Colonic mucosa (tissue), 4 donors: ENCODE measurements at regions not wholly inside any gene's neighbourhood (a gene's known extent, or its start where the extent isn't known, plus 50 kb on each side); places are given as distances from the start of the nearest gene placed in this dataset.

ENCODE experiments used
- DNase-seq: peaks from one replicate; pipeline ENCODE4 v3.0.0-alpha.2; 2020
- H3K27ac ChIP-seq: fragments of 200-600 bp; one replicate; pipeline ENCODE4 v1.8.0; 2021
- H3K27me3 ChIP-seq: fragments of 200-600 bp; one replicate; pipeline ENCODE4 v1.8.0; 2021
- H3K36me3 ChIP-seq: fragments of 200-600 bp; one replicate; pipeline ENCODE4 v1.8.0; 2021
- H3K4me1 ChIP-seq: fragments of 200-600 bp; one replicate; pipeline ENCODE4 v1.8.0; 2021; ENCODE audit warnings: mild to moderate bottlenecking
- H3K4me3 ChIP-seq: fragments of 200-600 bp; one replicate; pipeline ENCODE4 v1.8.0; 2021
- H3K9ac ChIP-seq, 2 donors: one replicate each; pipeline ENCODE4 v1.7.0; 2013; ENCODE audit warnings: control low read depth in 2 of 2, low read depth in 2 of 2, low read length in 2 of 2
- H3K9me3 ChIP-seq: fragments of 200-600 bp; one replicate; pipeline ENCODE4 v1.8.0; 2021
- intact Hi-C: fragments of 100-400 bp; cut with DNase I; formaldehyde crosslinking; loops from one replicate; pipeline ENCODE4 v1.14.1; 2022
- TF ChIP-seq, protein P1 (sequence below): fragments of 200-600 bp; IDR thresholded peaks from one replicate; pipeline ENCODE4 v1.8.0; 2022; ENCODE audit warnings: antibody characterized with exemption, mild to moderate bottlenecking
- donor health status: healthy.
- donor health status: DM: no; HTN: no; CAD: no.
- donor health status: DM: no; HTN: no; CAD: no.

- TF ChIP-seq, protein P1, sequence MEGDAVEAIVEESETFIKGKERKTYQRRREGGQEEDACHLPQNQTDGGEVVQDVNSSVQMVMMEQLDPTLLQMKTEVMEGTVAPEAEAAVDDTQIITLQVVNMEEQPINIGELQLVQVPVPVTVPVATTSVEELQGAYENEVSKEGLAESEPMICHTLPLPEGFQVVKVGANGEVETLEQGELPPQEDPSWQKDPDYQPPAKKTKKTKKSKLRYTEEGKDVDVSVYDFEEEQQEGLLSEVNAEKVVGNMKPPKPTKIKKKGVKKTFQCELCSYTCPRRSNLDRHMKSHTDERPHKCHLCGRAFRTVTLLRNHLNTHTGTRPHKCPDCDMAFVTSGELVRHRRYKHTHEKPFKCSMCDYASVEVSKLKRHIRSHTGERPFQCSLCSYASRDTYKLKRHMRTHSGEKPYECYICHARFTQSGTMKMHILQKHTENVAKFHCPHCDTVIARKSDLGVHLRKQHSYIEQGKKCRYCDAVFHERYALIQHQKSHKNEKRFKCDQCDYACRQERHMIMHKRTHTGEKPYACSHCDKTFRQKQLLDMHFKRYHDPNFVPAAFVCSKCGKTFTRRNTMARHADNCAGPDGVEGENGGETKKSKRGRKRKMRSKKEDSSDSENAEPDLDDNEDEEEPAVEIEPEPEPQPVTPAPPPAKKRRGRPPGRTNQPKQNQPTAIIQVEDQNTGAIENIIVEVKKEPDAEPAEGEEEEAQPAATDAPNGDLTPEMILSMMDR = no peak
- no peak overlapping the region for H3K9ac ChIP-seq
- H3K36me3 ChIP-seq = no peaks in the 10 kb centered on the region
- no peaks in the 10 kb centered on the region for H3K9me3 ChIP-seq
- H3K4me1 ChIP-seq = no peaks in the 10 kb centered on the region
- H3K27me3 ChIP-seq = no peaks in the 10 kb centered on the region
- intact Hi-C loops = no loop called here
- no peak overlapping the region for H3K4me3 ChIP-seq
- no peak for DNase-seq
- no peak overlapping the region for H3K27ac ChIP-seq
These were observed 474.0 kb downstream of the MIAT start for GRCh38 chr22:27131346-27131745.

- Histone ChIP-seq H3K9ac (no peak overlapping the region), H3K27ac (no peak overlapping the region), H3K36me3 (no peaks in the 10 kb centered on the region), H3K9me3 (no peaks in the 10 kb centered on the region), H3K4me1 (no peaks in the 10 kb centered on the region), H3K27me3 (no peaks in the 10 kb centered on the region), H3K4me3 (no peak overlapping the region)
- intact Hi-C loops = no loop called here
- TF ChIP-seq, protein P1 = no peak
- DNase-seq = no peak
These were observed 475.0 kb downstream of the MIAT start for GRCh38 chr22:27132400-27132799.

DNA sequence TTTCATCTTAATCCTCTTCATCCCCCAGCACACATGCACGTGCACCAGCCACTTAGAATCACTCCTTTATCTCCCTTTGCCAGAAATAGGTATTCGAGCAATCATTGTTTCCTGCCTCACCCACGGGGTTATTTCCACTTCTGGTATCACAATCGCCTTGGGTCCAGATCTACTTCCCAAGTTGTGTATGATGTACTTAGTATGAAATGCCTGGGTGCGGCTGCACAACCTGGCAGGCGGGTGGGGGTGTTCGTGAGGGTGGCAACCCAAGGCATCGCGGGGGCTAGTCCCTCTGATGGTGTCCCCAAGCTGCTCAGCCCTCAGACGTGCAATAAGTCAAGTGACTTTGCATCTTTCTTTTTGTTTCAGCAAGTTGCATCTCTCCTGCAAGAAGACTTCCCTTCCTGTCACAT, 475.6 kb downstream of the MIAT start:
- TF ChIP-seq, protein P1 = no peak
- no peaks in the 10 kb centered on the region for H3K27me3 ChIP-seq
- no peak overlapping the region for H3K4me3 ChIP-seq
- no peaks in the 10 kb centered on the region for H3K36me3 ChIP-seq
- H3K9ac ChIP-seq = no peak overlapping the region
- intact Hi-C loops = no loop called here
- no peak for DNase-seq
- no peaks in the 10 kb centered on the region for H3K9me3 ChIP-seq
- H3K4me1 ChIP-seq = no peaks in the 10 kb centered on the region
- H3K27ac ChIP-seq = no peak overlapping the region

GRCh38 chr22:27133681-27134314, 476.4 kb downstream of the MIAT start:
- intact Hi-C loops = no loop called here
- H3K36me3 ChIP-seq = no peaks in the 10 kb centered on the region
- no peak for DNase-seq
- H3K4me1 ChIP-seq = no peaks in the 10 kb centered on the region
- H3K27ac ChIP-seq = no peak overlapping the region
- no peaks in the 10 kb centered on the region for H3K27me3 ChIP-seq
- H3K4me3 ChIP-seq = no peak overlapping the region
- no peaks in the 10 kb centered on the region for H3K9me3 ChIP-seq
- TF ChIP-seq, protein P1 = no peak
- no peak overlapping the region for H3K9ac ChIP-seq

DNA sequence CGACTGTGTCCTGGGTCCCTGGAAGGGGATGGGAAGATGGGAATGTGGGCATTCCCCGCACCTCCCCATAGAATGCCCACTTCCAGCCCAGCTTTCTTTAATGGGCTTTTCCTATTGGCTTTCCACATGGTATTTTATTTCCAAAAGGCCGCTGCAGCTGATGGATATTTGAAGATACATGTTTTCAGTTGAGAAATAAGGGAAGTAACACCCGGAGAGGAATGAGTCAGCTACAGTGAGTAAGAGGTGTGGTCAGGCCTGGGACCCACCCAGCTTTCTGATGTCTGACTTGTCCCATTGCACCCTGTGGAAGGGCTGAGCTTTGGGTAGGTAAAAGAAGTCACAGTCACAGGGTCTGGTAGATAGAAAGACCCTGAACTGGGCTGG, 476.9 kb downstream of the MIAT start:
- TF ChIP-seq, protein P1 = no peak
- H3K9ac ChIP-seq = no peak overlapping the region
- no peak overlapping the region for H3K27ac ChIP-seq

More for the DNA sequence above, 476.9 kb downstream of the MIAT start:
- intact Hi-C loops = no loop called here
- Histone ChIP-seq H3K27me3 (no peaks in the 10 kb centered on the region), H3K4me1 (no peaks in the 10 kb centered on the region), H3K36me3 (no peaks in the 10 kb centered on the region), H3K4me3 (no peak overlapping the region), H3K9me3 (no peaks in the 10 kb centered on the region)
- DNase-seq = no peak
